Raji (cell line): ENCODE measurements at regions not wholly inside any gene's neighbourhood (a gene's known extent, or its start where the extent isn't known, plus 50 kb on each side); places are given as distances from the start of the nearest gene placed in this dataset.

Experiments
- POLR2A ChIP-seq: IDR thresholded peaks from 2 replicates; pipeline ENCODE4 v1.6.1; 2011; ENCODE audit warnings: low read depth, low read length, control low read depth; ENCODE audit not compliant: insufficient read depth

- TF ChIP-seq POLR2A = no peak
Measured at GRCh38 chr13:40053401-40053800, 397.9 kb downstream of the COG6 start.

DNA sequence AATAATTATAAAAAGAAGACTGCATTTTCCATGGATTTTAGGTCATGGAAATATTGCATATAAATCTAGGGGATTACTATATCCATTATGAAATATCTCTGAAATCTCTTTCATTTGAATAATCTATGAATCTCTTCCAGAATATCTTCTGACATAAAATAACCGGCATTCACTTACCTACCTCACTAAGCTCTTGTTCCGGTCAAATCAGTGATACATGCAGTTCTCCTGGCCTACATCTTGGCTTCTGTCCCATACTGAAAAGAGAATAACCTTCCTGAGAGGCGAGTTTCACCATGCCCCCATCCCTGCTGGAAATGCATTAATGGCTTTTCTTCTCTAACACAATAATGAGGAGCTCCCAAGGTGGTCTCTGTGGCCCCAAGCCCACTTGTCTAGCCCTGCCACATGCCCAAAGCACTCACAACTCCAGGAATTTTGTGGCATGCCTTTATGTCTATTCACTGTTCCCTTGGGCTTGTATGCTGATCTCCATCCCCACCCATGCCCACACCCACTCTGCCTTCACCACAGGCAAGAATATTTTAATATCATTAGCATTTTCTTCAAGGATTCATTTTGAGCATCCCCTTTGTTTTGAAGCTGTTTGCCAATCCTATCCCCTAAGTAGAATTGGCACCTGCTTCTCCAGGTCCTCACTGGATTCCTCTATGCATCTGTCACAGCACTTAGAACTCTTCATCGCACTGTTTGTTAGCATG lies 401.6 kb downstream of the COG6 start:
- TF ChIP-seq POLR2A = no peak

GRCh38 chr13:40058757-40059236 lies 403.3 kb downstream of the COG6 start:
- TF ChIP-seq POLR2A = no peak

GRCh38 chr13:40059540-40060232 lies 404.2 kb downstream of the COG6 start:
- TF ChIP-seq POLR2A = no peak

- TF ChIP-seq POLR2A = no peak
Measured at GRCh38 chr13:40060296-40061007, 405.0 kb downstream of the COG6 start.

DNA sequence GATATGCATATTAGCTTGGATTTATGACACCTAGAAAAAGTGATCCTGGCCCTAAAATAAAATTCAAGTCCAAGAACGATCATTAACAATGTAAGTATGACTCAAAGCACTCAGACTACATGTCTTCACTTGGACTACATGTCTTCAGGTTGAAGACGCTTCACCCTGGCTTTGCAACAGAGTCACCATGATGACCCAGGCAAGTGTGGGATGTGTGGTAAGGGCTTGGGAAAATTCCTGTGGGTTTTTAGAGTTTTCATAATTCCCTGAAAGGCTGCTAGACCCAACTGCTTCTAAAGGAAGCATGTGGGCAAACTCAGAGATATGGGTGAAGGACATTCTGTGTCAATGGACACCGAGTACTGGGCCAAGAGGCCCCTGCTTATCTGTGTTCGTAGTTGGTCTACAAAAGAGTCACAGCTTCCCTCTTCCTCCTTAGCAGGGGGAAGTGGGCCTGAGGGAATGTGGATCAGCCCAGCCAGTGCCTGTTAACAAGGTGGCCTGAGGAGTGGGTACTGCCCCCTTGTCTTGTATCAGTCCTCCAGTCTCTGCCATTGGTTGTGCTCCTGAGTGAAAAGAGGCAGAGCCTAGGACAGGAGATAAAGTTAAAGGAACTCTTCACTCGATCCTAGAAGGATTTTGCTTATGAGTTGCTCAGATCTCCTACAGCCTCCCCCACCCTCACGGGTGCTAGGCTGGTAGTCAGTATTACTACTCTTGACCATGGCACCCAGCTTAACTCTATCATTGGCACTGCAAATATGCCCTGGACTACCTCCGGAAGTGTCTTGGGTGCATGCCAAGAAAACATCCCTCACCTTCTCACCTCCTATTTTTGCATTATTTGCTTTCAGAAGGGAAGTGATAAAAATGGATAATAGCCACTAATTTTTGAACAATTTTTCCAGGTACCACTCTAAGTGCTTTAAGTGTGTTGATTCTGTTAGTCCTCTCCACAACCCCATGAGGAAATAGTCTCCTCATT lies 406.3 kb downstream of the COG6 start:
- TF ChIP-seq POLR2A = no peak

DNA sequence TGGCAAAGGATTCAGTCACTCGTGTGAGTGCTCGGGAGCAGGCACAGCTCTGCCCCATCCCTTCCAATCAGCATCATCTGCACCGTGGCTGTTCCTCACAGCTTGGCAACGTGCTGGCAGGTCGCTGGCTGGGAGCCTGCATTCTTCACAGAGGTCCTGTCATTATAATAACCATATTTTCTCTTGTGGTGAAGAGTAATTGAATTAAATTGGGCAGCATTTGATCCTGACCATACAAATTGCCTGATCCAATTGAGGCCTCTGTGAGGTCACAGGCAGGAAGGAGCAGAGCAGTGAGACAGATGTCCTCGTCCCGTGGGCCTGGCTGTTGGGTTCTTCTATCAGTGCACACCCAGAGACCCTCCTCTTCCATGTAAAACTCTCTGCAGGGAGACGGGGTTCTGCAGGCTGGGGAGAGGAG lies 407.8 kb downstream of the COG6 start:
- TF ChIP-seq POLR2A = no peak

DNA sequence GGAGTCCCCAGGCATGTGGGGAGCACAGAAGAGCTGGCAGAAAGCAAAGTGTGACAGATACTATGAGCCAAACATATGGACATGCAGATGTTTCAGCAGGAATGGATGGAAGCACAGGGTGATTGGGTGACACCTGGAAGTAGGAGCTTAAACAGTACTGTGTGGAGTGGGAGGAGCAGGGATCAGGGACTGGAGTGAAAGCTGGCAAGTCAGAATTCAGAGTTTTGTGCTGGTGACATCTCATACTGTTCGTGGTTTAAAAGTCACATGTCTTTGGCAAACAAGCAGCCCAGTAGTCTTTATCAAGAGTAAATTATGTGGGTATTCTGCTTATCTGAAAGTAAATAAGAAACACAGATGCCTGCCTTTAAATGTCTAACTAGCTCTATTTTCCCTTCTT lies 408.2 kb downstream of the COG6 start:
- no peak for TF ChIP-seq POLR2A

- no peak for TF ChIP-seq POLR2A
Measured at GRCh38 chr13:40064154-40065097, 409.0 kb downstream of the COG6 start.

DNA sequence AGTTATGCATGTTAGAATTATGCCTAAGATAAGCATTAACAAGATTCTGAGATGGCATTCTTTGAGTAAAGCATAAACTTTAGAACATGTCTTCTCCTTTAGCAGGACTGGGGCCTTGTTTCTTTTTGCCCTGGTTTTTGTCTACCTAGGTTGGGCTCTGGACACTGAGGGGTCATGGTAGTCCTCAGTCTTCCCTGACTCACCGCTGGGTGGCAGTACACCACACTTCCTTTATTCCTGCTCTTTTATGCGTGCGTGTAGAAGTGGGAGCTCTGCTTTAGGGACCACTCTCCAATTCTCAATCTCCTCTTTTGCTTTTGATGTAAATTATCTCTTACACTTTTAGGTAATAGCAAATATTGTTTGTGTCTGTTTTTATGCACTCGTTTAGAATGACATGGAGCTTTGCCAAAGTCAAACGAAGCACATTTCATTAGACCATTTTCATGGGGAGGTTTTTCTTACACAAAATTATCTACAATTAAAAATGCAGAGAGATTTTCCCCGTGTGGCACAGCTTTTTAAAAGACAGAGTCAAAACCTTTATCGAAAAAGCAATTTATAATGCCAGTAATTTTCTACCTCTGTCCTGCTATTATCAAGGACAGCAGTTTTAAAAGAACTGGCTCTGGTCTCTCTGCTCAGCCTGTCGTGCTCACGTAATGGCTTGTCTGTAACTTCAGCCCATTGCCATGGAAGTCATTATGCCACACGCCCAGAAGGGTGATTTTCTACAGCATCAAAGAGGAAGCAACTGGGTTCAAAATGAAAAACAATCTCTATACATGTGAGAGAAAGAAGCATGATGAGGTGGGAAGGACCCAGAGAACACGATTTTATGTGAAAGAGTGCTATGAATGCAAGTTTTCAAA lies 413.9 kb downstream of the COG6 start:
- no peak for TF ChIP-seq POLR2A

DNA sequence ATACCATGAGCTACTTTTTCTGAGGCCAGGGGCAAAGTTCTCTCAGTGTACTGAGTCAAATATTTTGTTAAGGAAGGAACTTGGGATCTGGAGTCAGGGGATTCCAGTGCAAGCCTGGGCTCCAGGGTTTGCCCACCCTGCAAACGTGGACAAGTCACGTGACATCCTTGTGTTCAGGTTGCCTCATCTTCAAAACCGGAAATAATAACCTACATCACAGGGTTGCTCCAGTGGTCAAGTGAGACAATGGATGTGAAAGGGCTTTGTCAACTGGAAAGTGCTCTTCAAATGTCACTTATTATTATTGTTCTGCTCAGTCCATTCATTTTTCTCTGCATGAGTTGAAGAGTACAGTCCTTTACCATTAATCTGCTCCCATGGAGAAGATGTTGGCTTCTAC lies 414.9 kb downstream of the COG6 start:
- TF ChIP-seq POLR2A = no peak

GRCh38 chr13:40072663-40073120 lies 417.2 kb downstream of the COG6 start:
- no peak for TF ChIP-seq POLR2A

DNA sequence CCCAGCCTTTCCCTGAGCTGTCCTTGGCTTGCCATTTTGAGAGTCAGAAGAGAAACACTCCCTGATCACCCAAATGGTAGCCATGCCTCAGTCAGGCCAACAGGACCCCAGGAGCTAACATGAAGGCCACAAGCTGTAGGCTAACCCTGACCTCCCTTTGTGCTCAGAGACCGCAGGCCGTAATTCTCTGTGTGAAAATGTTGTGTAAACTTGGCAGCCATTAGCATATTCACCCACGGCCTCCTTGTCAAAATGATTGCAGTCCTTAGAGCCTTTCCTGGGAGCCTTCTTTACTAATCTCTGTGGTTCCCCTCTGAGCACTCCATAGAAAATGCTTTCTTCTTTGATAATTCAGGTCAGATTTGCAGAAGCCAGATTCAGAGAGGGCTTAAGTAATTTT lies 418.9 kb downstream of the COG6 start:
- no peak for TF ChIP-seq POLR2A
